NCI-H128 (cell line): ENCODE measurements at regions not wholly inside any gene's neighbourhood (a gene's known extent, or its start where the extent isn't known, plus 50 kb on each side); places are given as distances from the start of the nearest gene placed in this dataset.
"Not testable (repeated sequence)": the region's sequence is repeated elsewhere in the genome, so short reads cannot be mapped to it uniquely, and the experiment has no call there.

ENCODE experiments used
- DNase-seq: peaks from one replicate; lab custom pipeline; 2025; ENCODE audit not compliant: unreplicated experiment; lab: John Stamatoyannopoulos, UW

DNA sequence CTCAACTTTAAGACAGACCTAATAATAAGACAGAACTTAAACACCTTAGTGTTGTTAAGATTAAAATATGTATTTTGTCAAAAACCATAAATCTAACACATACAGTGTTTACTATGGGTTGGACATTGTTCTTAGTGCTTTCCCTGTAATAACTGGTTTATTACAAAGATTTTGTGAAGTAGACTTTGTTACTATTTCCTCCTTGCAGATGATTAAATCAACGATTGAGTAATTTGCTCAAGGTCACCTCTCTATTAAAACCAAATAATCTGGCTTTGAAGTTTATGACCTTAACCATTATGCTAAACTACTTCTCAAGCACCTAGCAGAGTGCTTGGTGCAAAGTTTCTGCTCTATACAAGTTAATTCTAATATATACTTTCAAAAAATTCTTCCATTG lies 102.7 kb upstream of the FAM3C start:
- DNase-seq: no peak

DNA sequence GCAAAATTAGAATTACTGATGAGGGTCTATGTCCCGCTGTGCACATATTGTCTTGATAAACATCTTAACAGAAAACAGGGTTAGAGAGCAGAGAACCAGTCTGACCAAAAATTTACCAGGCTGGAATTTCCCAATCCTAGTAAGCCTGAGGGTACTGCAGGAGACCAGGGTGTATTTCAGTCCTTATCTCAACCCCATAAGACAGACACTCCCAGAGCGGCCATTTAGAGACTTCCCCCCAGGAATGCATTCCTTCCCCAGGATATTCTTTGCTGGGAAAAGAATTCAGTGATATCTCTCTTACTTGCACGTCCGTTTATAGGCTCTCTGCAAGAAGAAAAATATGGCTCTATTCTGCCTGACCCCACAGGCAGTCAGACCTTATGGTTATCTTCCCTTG lies 101.4 kb upstream of the FAM3C start:
- DNase-seq: not testable (repeated sequence)

DNA sequence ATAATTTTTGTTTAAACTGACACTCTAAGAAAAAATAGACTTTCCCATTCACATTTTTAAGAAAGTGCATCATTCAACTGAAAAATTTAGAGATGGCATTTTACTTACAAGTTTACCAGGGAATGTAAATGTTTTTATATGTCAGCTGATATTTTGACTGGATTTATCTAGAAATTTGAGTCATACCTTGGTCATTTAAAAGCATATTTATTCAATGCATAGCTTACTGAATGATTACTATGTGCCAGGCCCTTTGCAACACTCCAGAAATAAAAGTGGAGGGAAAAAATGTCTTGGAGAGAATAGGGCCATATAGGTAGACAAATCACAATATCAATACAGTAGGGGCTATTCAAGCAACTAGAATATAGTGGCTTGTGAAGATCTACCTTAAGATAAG lies 98.4 kb upstream of the FAM3C start:
- DNase-seq: no peak

DNA sequence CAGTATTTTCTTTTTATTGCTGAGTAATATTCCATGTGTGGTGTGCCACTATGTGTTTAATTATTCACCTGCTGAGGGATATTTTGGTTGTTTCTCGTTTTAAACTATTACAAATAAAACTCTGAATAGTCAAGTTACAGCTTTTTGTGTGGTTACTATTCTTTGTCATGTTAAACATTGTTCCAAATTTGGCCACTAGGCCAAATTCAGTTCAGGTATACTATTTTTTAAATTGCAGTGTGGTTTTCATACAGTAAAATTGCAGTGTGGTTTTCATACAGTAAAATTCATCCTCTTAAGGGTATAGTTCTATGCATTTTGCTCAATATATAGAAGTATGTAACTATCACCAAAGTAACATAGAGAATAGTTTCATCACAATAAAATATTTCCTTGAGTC lies 97.4 kb upstream of the FAM3C start:
- DNase-seq: no peak

DNA sequence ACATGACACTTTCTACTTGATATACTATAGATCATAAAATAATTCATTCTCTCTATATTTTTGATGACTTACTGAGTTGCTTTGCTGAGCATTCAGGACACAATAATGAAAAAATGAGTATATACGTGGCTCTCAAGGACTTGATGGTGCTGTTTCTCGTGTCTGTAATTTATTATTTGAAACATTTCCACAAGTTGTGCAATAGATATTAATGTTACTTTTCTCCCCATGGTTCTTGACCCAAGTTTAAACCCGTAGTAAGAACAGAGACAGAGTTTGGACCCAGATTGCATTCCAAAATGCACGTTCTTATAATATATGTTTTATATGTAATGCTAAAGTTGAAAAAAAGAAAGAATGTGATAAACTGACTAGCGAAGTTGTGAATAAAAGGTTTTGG lies 94.2 kb upstream of the FAM3C start:
- DNase-seq: no peak

DNA sequence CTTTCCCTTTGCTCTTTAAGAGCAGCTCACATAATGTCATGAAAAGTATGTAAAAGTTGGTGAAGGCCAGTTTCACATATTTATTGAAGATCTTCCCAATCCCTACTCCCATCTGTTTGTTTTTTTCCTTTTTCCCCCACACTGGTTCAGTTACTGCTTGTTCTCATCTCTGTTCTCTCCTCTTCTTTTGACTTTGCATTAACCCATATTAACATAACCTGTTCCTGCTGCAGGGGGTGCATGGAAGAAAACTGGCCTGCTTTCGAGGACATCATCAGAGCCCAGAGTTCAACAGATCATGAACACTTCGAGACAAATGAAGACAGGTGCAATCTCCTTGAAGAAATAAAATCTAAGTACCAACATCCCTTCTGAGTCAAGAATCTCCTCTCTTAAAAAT lies 93.3 kb upstream of the FAM3C start:
- DNase-seq: no peak

DNA sequence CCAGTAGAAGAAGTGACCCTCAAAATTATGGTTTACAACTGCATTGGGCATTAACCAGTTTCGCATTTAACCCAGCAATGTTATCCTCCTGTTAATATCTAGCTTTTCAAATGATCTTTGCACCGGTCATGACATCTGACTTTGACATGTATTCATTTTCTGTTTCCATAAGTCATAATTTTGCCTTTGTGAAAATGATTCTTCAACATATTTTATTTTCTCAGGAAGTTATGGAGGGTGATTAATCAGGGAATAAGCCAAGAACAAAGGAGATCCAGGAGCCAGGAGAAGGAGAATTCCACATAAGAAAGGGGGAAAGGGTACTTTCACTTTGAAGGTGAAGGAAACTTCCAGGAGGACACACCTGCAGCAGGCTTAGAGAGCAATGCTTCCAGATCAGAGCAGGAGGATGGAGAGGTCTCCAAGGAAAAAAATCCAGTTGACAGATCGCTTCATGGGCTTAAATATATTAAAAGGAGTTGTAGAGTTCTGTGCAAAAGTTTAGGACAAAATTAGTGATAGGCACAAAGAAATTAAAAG lies 92.1 kb upstream of the FAM3C start:
- DNase-seq: no peak

DNA sequence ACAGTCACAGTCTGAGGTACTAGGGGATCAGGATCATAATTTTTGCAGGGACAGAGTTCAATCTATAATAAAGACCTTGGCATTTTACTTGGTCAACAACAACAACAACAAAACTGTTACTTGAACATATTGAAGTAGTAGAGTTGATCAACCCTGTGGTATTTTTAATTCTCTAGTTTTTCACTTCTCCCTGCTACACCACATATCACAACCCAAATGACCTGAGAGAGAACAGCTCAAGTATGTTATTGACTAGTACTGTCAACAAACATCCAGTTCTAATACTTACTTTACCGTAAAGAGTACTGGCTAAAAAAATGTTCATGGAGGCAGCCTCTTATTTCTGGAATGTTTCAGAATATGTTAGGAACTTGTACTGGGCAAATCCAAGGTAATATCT lies 90.5 kb upstream of the FAM3C start:
- DNase-seq: no peak

DNA sequence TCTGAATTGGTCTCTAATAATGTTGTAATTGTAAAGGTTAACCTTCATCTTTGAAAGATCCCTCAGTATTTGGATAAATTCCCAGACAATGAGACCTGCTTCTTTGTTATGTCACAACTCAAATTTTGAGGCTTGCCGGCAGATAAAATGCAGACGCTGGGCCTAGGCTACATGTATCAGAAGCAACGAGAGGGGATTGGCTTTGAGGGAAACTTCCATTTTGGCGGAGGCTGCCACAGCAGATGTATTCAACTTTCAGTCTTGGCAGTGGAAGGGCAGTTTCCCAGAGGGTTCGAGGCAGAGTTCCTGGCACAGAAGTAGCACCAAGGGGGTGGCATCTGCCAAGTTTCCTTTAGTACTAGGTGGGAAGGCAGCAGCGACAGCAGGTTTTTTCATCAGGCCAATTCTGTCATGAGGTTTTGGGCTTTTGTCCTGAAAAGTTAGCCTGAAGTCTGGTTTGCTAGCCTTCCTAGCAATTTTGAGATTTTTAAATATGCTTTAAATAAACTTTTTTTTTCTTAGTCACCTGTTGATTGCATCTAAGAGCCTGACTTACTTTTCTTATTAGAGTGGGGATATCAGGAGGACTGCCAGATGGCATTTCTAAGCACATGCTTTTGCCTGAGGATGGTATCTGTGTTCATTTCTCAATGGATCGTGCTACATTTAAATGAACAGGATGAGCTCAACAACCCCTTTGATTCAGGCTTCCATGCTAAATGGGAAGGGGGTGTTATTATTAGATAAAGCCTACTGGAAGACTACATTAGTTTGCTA lies 89.5 kb upstream of the FAM3C start:
- DNase-seq: no peak

DNA sequence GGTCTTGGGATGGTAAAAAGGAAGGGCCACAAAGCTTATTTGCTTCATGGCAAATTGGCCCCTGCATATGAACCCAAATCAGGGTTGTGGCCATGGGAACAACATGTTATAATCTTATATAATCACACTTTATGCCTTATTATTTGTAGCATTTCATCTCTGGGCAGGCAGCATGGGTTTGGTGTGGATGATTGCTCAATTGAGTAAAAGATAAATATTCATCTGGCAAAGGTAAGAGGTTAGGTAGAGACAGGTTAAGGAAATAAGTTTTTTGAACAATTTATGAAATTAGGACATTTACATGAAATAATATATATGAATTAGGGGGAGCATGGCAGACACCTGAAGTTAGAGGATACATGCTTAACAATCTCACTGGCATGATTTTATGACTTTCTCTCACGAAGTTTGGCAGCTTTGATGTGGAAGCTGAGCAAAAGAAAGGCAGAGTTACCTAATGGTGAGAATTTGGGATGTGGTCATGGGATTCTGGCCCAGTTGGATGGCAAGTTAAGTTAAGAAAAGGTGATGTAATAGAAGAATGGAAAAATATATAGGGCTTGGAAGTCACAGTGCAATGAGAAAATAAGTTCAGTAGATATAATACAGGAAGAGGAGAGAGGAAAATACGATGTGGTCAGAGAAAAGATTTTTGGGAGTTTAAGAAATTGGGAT lies 88.1 kb upstream of the FAM3C start:
- no peak for DNase-seq

DNA sequence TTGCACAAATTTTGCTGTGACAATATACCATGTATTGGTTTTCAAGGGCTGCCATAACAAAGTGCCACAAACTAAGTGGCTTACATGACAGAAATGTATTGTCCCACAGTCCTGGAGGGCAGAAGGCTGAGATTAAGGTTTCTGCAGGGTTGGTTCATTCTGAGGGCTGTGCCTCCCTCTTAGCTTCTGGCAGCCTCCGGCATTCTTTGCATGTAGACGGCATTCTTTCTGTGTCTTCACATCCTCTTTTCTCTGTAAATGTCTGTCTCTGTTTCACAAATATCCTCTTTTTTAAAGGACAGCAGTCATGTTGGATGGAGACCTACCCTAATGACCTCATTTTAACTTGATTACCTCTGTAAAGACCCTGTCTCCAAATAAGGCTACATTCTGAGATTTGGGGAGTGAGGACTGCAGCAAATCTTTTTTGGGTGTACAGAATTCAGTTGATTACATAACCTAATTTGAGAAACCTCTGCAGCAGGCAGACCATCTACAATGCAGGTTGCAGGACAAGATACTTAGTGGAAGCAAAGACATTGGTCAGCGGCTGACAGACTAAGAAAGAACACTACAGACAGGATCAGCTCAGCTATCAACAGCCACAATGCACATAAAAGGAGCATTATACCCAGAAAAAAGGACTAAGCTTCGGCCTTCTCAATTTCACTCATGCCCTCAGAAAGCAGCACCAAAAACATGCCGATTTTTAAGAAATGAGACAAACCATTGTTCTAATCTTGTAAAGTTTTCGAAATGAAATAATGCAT lies 84.6 kb upstream of the FAM3C start:
- no peak for DNase-seq

DNA sequence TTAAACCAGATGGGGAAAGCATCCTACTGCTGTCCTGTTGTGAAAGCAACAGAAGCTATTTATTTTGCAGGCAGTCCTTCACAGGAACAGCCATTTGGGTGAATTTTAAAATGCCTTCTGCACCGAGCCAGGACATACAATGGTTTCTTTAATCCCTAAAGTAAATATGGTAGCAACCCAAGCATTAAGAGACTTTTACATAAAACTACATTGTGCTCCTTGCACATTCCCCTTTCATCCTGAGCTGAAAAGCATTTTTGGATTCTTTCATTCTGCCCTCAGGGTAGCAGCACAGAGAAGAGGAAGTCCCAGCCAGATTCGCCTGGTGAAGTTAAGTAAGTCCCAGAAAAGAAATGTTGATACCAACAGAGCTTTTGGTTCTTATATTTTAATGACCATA lies 84.0 kb upstream of the FAM3C start:
- no peak for DNase-seq

DNA sequence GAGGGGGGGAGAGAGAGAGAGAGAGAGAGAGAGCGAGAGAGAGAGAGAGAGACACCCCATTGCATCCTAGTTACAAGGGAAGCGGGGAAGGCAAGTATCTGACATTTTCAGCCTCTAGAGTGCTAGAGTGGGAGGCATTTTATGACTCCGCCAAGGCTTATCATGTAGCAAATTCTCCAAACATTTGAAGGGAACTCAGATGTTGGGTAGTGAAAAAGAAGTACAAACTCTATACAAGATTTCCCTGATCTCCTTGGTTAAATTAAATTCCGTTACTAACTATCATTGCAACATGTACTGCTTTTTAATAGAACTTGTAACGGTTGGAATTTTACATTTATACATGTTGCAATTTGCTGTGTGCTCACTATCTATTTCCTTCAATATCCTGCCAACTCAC lies 83.4 kb upstream of the FAM3C start:
- DNase-seq: no peak

DNA sequence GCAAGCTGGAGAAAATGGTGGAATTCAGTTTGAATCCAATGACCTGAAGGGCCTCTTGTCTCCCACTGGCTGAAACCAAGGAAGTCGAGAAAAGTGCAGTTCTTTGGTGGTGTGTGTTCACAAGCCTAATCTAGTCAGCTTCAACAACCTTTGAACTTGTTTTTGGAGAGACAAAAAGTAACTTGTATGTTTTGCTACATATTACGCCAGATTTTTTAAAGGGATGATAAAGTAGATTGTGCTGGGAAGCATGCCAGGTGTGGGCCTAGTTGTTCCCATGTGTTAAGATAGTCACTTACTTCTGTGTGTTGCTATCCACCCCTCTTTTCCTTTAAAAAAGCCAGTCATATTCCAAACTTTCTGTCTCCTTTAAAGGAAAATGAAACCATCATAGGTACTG lies 79.7 kb upstream of the FAM3C start:
- DNase-seq: no peak

DNA sequence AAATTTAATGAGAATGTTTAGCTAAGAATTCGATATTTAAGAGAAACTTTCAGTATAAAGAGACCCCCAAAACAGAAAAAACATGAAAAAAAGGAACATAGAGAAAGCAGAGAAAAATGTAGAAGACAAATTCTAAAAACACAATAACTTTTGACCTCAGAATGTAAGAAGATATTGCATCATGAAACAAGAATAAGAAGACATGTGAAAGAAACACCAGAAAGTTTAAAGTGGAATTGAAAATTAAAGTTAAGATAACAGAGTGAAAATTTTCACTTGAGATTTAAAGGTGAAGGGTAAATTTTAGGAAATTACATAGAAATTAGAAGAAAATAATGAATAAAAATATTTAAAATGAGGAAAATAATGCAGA lies 78.2 kb upstream of the FAM3C start:
- no peak for DNase-seq

DNA sequence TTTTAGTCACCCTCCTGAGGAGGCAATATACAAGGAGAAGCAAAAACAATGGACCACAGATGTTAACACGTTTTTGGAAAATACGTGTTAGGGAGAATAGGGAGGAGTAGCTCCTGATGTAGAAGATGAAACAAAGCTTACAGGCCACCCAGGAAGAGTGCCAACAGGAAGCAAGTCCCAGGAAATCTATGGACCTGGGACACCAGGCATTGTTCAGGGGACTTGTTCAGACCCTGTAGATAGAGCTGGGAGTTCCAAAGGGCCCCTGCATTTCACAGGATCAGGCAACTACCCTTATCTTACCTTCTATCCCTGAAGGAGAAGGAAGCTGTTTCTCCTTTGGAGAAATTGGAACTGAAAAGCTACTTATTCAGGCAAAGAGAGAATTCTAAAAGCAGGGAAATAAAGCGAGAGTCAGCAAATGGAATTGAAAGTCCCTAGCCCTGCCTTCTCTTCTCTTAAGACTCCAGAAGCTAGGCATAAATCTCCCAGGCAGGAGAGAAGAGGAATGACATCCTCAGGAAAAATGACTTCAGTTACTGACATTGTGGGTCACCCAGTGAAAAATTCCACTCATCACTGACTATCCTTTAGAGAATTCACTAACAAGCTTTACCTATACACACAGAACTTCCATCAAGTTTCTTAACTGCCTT lies 77.7 kb upstream of the FAM3C start:
- DNase-seq: no peak

DNA sequence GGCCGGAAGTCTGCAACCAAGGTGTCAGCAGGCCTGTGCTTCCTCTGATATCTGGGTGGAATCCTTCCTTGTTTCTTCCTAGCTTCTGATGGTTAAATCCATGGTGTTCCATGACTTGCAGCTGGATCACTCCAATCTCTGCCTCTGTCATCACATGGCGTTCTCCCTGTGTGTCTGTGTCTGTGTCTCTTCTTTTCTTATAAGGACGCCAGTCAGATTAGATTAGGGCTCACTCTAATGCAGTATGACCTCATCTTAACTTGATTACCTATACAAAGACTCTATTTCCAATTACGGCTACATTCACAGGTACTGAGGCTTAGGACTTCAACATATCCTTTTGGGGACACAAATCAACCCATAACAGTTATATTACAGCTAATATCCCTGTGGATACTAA lies 70.3 kb upstream of the FAM3C start:
- DNase-seq: no peak

DNA sequence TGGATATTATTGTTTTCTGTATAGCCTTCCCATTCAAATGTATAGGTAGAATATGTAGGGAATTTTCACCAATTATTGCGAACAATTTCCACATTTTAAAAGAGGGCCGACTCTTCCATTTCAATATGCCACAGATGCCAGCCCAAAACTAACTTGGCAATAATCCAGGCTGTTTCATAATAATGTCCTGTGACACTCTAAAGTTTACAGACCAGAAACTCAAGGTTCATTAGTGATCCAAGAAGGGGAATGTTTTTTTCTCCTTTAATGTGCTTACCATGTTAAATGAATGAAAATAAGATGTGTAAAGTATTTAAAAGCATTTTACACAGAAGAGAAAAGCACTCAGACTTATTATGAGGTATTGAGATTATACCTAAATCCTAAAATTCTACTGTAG lies 63.0 kb upstream of the FAM3C start:
- DNase-seq: no peak

DNA sequence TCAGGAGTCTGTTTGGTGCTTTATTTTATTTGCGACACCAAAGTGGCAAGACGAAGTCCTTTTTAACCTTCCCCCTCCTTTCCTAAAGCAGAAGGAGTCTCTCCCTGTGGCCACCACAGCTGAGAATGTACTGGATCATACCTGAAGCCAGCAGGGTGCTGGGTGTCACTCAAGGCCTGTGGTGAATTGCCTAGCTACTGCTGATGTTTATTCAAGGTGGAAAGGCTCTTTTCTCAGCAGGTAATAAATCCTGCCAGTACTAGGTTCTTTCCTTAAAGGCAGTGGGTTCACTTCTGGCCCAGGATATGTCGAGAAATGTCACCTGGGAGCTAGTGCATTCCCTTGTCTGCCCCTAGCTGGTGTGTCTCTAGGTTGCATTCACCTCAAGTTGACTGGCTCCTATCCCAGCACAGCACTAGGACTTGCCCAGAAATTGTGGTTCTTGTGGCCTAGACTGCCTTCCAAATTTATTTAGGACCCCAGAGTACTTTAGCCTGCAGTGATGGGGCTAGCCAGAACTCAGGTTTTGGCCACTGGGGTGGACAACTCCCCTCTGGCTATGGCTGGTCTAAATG lies 60.8 kb upstream of the FAM3C start:
- no peak for DNase-seq

DNA sequence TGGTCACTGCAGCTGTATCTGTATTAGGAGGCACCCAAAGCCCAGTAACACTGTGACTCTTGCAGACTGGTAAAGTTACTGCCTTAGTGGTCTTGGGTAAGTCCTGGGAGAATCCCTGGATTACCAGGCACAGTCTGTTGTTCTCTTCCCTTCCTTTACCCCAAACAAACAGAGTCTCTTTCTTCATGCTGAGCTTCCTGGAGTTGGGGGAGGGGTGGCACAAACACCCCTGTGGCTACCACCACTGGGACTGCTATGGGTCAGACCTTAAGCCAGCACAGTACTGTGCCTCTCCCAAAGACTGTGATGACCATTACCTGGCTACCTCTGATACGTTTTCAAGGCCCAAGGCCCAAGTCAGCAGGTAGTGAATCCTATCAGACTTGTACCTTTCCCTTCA lies 59.9 kb upstream of the FAM3C start:
- DNase-seq: no peak

DNA sequence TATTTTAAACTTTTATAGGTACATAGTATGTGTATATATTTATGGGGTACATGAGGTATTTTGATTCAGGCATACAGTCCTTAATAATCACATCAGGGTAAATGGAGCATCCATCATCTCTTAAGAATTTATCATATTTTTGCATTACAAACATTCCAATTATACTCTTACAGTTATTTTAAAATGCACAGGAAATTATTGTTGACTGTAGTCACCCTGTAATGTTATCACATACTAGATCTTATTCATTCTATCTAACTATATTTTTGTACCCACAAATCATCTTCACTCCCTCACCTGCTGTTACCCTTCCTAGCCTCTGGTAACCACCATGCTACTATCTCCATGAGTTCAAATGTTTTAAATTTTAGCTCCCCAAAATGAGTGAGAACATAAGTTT lies 56.3 kb upstream of the FAM3C start:
- no peak for DNase-seq
